WI38 (cell line): ENCODE measurements at regions not wholly inside any gene's neighbourhood (a gene's known extent, or its start where the extent isn't known, plus 50 kb on each side); places are given as distances from the start of the nearest gene placed in this dataset.
"Not testable (repeated sequence)": the region's sequence is repeated elsewhere in the genome, so short reads cannot be mapped to it uniquely, and the experiment has no call there.

Experiments used
- H3K4me3 ChIP-seq: 2 replicates; pipeline ENCODE4 v1.5.1; 2011; ENCODE audit warnings: low read depth, mild to moderate bottlenecking, control low read depth, low read length
- TF ChIP-seq, protein P1 (sequence below): IDR thresholded peaks from 2 replicates; pipeline ENCODE4 v1.5.1; 2012; ENCODE audit warnings: low read depth, mild to moderate bottlenecking, control low read depth, low read length

DNA sequence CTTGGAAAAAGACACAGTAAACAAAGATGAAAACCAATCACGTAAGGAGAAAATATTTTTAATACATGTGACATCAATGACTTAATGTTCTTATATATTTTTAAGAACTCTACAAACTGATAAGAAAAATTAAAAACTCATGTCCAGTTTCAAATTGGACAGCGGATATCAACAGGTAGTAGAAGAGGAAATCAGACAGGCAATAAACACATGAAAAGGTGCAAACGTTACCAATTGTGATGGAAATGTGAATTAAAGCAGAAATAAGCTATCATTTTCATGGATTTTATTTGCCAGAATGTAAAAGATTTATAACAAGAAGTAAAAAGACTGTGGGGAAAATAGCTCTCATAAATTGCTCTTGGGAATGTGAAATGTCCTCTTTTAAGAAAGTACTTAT, 382.3 kb downstream of the DLEU7 start:
- no peak overlapping the region for H3K4me3 ChIP-seq
- TF ChIP-seq, protein P1, sequence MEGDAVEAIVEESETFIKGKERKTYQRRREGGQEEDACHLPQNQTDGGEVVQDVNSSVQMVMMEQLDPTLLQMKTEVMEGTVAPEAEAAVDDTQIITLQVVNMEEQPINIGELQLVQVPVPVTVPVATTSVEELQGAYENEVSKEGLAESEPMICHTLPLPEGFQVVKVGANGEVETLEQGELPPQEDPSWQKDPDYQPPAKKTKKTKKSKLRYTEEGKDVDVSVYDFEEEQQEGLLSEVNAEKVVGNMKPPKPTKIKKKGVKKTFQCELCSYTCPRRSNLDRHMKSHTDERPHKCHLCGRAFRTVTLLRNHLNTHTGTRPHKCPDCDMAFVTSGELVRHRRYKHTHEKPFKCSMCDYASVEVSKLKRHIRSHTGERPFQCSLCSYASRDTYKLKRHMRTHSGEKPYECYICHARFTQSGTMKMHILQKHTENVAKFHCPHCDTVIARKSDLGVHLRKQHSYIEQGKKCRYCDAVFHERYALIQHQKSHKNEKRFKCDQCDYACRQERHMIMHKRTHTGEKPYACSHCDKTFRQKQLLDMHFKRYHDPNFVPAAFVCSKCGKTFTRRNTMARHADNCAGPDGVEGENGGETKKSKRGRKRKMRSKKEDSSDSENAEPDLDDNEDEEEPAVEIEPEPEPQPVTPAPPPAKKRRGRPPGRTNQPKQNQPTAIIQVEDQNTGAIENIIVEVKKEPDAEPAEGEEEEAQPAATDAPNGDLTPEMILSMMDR = no peak

DNA sequence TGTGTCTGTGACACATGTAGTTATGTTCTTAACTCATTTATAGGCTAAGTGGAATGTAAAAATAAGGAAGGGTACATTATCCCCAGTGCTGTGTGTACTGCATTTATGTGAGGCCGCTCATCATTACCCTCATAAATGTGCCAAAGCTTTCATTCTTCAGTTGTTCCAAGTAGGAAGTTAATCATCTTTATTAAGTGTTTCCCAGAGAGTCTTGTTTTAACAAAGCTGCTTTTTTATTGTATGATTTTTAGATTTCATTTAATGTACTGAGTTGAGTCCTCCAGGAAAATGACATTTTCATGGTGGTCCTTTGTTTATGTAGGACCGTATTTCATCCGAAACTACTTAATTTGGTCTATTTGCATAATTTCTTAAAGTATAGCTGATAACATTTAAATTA, 379.8 kb downstream of the DLEU7 start:
- TF ChIP-seq, protein P1 = no peak
- no peak overlapping the region for H3K4me3 ChIP-seq

DNA sequence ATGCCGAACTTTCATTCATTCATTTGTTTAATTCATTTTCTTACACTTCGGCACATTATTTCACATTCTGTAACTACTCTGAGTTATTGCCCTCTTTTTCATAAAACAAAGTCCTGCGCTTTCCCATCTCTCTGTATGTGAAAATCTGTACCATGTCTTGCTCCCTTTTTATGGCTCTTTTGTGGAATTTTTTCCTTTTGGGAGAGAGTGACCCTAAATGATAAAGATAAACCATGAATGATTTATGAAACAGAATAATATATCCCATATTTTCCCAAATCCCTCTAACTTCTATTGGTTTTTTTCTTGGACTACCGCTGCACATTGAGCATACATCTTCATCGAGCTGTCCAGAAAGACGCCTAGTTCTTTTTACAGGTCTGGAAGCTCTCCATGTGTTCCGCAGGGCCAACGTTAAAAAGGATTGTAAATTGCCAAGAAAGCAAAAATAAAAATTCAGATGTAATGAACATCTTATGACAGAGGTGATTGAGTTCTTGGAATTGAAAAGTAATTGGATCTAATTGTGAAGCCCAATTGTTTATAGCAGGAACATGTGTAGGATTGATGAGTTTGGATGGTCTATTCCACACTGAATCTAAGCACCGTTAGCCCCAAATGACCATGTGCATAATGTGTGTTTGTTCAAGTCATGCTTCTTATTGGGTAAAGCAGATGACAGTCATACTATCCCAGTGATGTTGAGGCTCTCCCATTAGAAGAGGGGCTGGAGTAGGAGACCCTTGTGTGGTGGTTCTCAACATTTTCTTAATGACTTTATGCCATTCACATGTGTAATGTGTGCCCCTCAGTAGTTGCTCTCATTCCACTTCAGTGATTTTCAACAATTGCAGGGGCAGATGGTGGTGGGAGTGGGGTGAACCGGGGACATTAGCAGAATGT, 378.9 kb downstream of the DLEU7 start:
- no peak overlapping the region for H3K4me3 ChIP-seq
- TF ChIP-seq, protein P1 = no peak

DNA sequence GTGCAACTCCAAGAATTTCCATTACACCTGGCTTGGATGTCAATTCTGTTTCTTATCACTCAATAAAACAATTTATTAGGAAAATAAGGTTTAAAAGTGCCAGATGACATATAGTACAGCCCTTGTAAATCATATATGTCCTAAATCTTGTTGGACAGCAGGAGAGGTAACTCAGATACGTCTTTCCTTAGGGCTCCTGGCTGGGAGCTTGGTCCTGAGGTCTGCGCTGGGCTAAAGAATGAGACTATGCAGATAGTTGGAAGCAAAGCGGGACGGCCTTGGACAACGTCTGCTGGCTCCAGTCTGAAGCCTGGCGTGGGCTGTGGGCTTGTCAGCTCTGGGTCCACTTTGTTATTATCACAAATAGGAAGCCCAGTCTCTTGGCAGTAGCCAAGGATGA, 377.0 kb downstream of the DLEU7 start:
- TF ChIP-seq, protein P1 = no peak
- no peak overlapping the region for H3K4me3 ChIP-seq

DNA sequence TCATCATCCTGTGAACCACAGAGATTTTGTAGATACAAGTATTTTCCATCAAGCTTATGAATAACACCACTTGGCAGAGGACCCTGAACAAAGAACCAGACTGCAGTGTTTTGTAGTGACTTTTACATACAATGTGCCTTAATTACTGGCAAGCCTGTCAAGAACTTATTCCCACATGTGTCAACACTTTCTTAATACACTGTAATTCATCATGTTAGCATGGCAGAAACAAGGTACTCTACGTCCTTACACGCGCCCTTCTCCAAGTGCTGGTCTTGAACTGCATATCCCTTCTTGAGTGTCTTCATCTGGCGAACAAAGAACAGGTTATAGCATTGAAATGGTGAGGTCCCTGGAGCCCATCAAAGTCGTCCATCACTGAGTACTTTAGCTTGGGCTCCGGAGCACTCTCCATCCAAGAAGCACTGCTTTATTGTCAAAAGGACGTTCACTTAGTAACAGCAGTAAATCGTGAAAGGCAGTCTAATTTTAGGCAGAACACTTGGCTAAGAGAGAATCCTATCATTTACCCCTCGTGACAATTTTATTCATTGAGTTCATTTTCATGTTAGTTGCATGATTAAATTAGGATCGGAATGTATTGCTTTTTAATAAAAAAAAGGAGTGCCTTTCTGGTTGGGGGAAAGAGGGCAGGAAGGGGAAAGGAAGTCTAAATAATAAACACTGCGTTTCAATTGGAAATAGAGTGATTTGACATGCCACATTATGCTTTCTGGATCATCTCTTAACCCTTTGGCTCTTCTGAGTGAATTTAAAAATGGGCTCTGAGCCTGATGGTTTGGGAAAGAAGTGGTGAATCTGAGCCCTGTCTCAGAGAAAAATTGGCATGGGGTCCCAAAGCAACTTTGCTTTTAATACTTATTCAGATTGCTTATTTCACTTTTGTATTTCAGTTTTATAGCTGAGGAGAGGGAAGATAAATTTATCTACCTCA, 376.1 kb downstream of the DLEU7 start:
- TF ChIP-seq, protein P1 = no peak

DNA sequence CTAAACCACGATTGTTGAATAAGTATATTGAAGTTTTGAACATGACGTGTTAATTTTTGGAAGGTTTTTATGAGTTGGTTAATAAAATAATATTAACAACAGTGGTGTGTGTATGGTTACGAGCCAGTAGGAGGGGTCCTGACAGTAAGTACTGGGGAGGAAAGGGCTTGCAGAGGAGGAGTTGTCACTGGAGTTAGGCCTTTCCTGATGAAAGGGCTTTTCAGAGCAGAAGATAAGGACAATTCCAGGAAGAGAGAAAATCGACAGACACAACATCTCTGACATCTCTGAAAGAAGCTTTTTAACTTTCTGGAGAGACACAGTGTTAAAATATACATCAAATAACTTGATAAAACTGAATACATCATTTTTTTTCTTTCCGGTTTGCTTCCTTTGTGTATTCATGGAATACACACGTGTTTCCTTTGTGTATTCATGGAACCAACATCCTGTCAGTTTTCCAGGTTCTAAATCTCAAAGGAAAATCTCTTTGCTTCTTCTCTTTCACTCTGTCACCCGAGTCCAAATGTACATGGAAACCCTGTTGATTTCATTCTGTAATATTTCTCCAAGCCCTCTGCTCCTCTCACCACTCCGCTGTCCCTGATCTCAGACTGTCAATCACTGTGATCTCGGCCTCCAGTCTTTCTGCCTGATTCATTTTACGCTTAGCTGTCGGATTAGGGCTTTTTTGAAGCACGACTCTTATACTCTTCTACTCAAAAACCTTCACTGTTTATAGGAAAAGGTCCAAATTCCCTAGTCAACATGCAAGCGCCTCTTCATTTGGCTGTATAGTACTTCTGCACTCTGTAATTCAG, 374.4 kb downstream of the DLEU7 start:
- TF ChIP-seq, protein P1 = no peak
- H3K4me3 ChIP-seq = no peak overlapping the region

More for the DNA sequence above, 376.1 kb downstream of the DLEU7 start:
- no peak overlapping the region for H3K4me3 ChIP-seq

DNA sequence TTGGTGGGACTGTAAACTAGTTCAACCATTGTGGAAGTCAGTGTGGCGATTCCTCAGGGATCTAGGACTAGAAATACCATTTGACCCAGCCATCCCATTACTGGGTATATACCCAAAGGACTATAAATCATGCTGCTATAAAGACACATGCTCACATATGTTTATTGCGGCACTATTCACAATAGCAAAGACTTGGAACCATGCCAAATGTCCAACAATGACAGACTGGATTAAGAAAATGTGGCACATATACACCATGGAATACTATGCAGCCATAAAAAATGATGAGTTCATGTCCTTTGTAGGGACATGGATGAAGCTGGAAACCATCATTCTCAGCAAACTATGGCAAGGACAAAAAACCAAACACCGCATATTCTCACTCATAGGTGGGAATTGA, 370.4 kb downstream of the DLEU7 start:
- H3K4me3 ChIP-seq = not testable (repeated sequence)
